BE2C (cell line): ENCODE measurements at regions not wholly inside any gene's neighbourhood (a gene's known extent, or its start where the extent isn't known, plus 50 kb on each side); places are given as distances from the start of the nearest gene placed in this dataset.

Experiments used
- DNase-seq: peaks from one replicate; pipeline ENCODE4 v3.0.0-alpha.2; 2020
- H3K27me3 ChIP-seq: fragments of 250-450 bp; sonication (Bioruptor Pico); 2 replicates; pipeline ENCODE4 v1.5.1; 2020; ENCODE audit warnings: mild to moderate bottlenecking
- H3K36me3 ChIP-seq: fragments of 250-450 bp; sonication (Bioruptor Pico); 2 replicates; pipeline ENCODE4 v1.5.1; 2020; ENCODE audit warnings: mild to moderate bottlenecking
- H3K4me1 ChIP-seq: fragments of 250-450 bp; sonication (Bioruptor Pico); 2 replicates; pipeline ENCODE4 v1.5.1; 2020
- H3K4me3 ChIP-seq: 2 replicates; pipeline ENCODE4 v1.5.1; 2011; ENCODE audit warnings: low read depth, low read length
- H3K9me3 ChIP-seq: fragments of 250-450 bp; sonication (Bioruptor Pico); 2 replicates; pipeline ENCODE4 v1.5.1; 2020
- TF ChIP-seq, protein P1 (sequence below): IDR thresholded peaks from 2 replicates; pipeline ENCODE4 v1.5.1; 2012; ENCODE audit warnings: mild to moderate bottlenecking, low read depth, low read length

DNA sequence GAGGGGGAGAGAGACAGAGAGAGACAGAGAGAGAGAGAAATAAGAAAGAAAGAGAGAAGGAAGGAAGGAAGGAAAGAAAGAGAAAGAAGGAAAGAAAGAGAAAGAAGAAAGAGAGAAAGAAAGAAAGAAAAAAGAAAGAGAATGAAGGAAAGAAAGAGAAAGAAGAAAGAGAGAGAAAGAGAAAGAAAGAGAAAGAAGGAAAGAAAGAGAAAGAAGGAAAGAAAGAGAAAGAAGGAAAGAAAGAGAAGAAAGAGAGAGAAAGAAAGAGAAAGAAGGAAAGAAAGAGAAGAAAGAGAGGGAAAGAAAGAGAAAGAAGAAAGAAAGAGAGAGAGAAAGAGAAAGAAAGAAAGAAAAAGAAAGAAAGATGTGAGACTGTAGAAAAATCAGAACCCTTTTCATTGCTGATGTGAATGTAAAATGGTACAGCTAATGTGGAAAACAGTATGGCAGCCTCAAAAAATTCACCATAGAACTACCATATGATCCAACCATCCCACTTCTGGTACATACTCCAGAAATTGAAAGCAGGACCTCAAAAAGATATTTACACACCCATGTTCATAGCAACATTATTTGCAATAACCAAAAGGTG lies 203.4 kb upstream of the POU3F3 start:
- TF ChIP-seq, protein P1, sequence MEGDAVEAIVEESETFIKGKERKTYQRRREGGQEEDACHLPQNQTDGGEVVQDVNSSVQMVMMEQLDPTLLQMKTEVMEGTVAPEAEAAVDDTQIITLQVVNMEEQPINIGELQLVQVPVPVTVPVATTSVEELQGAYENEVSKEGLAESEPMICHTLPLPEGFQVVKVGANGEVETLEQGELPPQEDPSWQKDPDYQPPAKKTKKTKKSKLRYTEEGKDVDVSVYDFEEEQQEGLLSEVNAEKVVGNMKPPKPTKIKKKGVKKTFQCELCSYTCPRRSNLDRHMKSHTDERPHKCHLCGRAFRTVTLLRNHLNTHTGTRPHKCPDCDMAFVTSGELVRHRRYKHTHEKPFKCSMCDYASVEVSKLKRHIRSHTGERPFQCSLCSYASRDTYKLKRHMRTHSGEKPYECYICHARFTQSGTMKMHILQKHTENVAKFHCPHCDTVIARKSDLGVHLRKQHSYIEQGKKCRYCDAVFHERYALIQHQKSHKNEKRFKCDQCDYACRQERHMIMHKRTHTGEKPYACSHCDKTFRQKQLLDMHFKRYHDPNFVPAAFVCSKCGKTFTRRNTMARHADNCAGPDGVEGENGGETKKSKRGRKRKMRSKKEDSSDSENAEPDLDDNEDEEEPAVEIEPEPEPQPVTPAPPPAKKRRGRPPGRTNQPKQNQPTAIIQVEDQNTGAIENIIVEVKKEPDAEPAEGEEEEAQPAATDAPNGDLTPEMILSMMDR: no peak
- Histone ChIP-seq H3K4me3 (no peak overlapping the region), H3K9me3 (no peaks in the 10 kb centered on the region), H3K36me3 (no peaks in the 10 kb centered on the region), H3K27me3 (no peaks in the 10 kb centered on the region), H3K4me1 (peaks cover 12% of the 10 kb centered on the region)
- no peak for DNase-seq

GRCh38 chr2:104654811-104655210 lies 199.1 kb upstream of the POU3F3 start:
- no peaks in the 10 kb centered on the region for H3K27me3 ChIP-seq
- H3K9me3 ChIP-seq: no peaks in the 10 kb centered on the region
- peak; percentile 76 for DNase-seq
- H3K4me3 ChIP-seq: peak overlapping the region; percentile 6; the same call in 1 of the 2 replicates
- H3K36me3 ChIP-seq: no peaks in the 10 kb centered on the region
- peaks cover 14% of the 10 kb centered on the region for H3K4me1 ChIP-seq
- TF ChIP-seq, protein P1: no peak

- TF ChIP-seq, protein P1: no peak
Observed at GRCh38 chr2:104656571-104657163, 197.2 kb upstream of the POU3F3 start.

GRCh38 chr2:104658144-104658835 lies 195.6 kb upstream of the POU3F3 start:
- peak; percentile 10 for DNase-seq
- no peaks in the 10 kb centered on the region for H3K9me3 ChIP-seq
- no peaks in the 10 kb centered on the region for H3K36me3 ChIP-seq
- peaks cover 14% of the 10 kb centered on the region for H3K4me1 ChIP-seq
- H3K4me3 ChIP-seq: no peak overlapping the region
- H3K27me3 ChIP-seq: no peaks in the 10 kb centered on the region
- TF ChIP-seq, protein P1: no peak

More at GRCh38 chr2:104656571-104657163, 197.2 kb upstream of the POU3F3 start:
- H3K9me3 ChIP-seq: no peaks in the 10 kb centered on the region
- H3K36me3 ChIP-seq: no peaks in the 10 kb centered on the region
- no peaks in the 10 kb centered on the region for H3K27me3 ChIP-seq
- H3K4me1 ChIP-seq: peaks cover 14% of the 10 kb centered on the region
- no peak for DNase-seq
- no peak overlapping the region for H3K4me3 ChIP-seq

DNA sequence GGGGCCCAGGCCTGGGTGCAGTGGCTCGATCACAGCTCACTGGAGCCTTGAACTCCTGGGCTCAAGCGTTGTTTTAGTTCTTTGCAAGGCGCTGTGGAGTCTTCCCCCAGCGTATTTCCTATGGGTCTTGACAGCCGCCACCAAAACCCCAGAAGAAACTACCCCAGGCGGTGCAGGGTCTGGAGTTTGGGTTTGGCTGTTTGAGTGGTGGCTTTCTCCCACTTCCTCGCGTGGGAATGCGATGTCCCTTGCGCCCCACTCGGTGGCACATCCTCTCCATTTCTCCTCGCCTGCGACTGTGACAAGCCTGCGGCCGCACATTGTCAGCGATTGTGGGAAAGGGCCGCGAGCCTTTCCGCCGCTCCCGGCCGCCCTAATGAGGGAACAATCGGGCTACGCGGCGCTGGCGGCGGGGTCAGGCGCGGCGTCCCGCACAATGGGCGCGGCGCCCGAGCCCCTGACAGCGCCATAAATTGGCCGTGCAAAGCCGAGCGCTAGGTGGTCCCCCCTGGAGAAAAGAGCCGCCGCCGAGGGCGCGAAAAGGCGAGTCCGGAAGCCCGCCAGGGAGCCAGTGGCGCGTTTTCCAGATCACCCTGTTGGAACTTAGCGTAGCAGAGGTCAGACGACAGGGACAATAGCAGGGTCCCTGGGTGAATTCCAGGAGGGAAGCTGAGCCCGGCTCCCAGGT lies 194.9 kb upstream of the POU3F3 start:
- TF ChIP-seq, protein P1: no peak
- H3K36me3 ChIP-seq: no peaks in the 10 kb centered on the region
- no peak overlapping the region for H3K4me3 ChIP-seq
- no peak for DNase-seq
- H3K9me3 ChIP-seq: no peaks in the 10 kb centered on the region
- H3K27me3 ChIP-seq: no peaks in the 10 kb centered on the region
- peaks cover 9% of the 10 kb centered on the region for H3K4me1 ChIP-seq
